Left forelimb (tissue), 1 donor: ENCODE measurements at regions not wholly inside any gene's neighbourhood (a gene's known extent, or its start where the extent isn't known, plus 50 kb on each side); places are given as distances from the start of the nearest gene placed in this dataset.

Source experiments
- DNase-seq: peaks from one replicate; pipeline ENCODE4 v3.0.0-alpha.2; 2018; ENCODE audit warnings: low spot score

DNA sequence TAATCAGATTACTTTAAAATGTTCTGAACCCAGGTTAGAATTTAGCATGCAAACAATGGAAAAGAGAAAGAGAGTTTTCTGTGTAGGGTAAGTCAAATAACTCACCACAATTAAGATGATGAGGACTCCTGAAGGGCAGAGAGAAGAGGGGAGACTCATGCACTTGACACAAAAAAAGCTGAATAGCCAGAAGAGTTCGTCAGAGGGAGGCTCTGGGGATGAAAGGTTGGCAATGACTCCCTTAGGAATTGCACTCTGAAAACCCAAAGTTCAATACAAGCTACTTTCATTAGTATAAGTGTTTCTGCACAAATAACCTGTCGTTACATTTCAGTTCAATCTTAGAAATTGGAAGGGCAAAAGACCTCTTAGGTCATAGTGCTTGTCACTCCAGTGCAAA, 434.4 kb upstream of the PCDH9 start:
- no peak for DNase-seq

DNA sequence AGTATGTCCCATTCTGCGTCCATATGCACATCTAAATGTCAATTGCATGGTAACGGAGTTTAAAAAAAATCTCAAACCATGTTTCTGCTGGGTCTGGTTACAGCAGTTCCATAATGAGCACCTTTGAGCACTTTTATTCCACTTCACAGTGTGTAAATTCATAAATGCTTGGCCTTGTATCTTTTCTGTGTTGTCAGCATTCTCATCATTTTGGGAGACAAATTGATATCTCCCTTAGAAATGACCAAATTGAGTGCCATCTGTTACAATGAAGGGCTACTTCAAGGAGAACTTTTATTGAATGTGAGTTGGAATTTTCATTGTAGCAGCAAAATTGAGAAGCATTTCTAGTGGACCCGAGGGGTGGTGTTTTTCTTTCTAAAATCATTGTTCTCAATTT, 432.9 kb upstream of the PCDH9 start:
- no peak for DNase-seq

DNA sequence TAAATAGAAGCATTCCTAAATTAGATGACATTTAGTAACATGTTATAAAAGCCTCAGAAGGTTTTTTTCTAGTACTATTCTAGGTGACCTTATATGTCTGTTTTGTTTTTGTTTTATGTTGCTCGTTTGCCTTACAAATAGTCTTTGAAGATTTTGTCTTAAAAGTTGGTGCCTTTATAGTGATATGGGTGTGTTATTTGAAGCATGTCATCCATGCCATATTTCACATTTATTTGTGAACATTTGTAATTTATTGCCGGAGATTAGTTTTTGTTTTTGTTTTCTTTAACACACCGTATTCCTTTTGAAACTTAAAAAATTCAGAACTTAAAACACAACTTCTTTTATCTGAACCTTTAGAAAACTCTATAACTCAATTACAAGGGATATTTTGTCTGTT, 422.8 kb upstream of the PCDH9 start:
- no peak for DNase-seq

DNA sequence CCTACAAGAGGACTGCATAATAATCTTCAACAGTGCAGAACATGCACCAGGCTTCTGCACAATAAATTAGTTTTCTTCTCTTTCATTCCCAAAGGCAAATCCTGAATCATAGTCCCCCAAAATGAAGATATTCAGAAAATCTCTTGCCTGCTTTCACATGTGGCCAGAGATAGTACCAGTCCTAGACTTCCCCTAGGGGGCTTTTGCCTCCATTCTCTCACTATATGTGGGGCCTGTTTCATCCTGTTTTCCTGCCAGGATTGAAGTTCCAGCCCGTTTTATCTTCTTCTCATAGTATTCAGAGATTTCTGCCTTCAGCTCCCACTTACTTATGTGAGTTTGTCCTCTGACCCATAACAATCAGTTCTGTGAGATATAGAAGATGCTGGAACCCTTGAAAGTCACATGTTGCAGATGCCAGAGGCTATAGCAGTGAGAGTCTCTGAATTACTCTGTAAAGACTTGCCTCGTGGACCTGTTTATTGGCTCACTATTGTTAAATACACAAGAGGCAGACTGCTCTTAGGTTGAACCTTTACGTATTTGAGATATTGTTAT, 421.9 kb upstream of the PCDH9 start:
- DNase-seq, result no peak

DNA sequence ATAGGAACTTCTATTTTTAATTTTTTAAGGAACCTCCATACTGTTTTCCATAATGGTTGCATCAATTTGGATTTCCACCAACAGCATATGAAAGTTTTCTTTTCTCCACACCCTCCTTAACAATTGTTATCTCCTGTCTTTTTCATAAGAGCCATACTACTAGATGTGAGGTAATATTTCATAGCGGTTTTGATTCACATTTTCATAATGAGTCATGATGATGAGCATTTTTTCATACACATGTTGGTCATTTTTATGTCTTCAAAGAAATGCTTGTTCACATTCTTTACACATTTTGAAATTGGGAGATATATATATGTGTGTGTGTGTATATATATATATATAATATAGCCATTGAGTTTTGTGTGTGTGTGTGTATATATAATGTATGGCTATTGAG, 420.3 kb upstream of the PCDH9 start:
- no peak for DNase-seq

DNA sequence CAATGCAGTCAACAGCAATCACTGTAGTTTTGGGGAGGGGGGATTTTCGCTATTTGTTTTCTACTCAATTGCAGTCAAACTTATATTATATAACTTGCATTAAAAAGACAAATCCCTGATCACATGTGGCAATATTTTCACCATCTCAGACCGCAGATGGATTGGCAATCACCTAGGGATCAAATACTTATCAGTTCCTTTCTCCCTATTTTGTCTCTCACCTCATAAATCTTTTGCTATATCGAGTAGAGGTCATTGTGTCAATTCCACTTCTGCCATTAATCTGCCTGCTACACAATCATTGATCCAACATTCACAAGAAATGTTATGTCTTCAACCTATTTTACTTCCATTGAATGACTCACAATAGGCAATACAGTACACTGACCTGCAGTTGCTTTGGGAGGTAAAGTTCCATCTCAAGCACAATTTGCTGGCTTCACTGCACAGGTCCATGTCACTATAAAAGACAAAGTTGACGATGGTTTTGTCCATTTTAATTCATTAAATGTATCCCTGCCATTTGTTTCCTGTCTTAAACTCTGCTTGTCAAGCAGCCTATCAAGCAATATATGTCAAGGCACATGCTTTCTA, 415.8 kb upstream of the PCDH9 start:
- DNase-seq, result no peak

DNA sequence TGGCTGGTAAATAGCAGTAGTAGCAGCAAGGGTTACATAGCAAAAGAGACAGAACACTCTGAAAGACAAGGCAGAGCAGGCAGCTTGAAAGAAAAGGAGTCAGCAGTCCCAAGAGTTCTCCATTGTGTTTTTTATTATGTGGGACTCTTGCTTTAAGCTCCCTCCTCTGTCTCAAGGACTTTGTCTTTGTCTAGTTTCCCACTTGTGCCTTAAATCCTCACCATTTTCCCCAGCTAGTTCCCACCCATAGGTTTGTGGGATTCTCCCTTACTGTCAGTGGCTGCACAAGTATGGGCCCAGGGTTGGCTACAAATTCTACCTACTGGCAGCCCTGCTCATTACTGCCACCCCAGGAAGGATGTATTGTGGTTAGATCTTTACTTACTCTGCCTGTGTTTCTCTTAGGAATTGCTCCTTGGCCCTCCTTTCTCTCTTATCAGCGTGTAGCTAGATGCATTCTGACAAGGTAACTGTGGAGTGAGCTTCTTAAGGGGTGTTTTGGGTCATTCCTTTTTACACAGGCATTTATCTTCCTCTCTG, 413.4 kb upstream of the PCDH9 start:
- no peak for DNase-seq

DNA sequence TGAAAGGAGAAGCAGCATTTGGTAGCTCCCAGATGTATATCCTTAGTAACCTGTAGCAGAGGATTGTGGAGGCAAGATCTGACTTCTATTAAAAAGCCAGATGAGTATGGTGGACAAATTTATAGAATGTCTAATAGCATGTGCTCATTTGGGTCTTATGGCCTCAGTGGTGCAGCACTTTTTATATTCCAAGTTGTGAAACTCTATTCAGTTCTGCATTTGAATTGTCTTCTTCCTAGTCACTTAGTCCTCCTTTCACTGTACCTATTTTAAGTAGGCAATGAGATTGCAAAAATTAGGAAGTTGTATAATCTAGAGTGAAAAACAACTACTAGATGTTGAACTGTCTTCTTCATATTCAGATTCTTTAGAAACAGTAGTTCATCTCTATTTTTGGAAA, 412.5 kb upstream of the PCDH9 start:
- DNase-seq, result no peak

DNA sequence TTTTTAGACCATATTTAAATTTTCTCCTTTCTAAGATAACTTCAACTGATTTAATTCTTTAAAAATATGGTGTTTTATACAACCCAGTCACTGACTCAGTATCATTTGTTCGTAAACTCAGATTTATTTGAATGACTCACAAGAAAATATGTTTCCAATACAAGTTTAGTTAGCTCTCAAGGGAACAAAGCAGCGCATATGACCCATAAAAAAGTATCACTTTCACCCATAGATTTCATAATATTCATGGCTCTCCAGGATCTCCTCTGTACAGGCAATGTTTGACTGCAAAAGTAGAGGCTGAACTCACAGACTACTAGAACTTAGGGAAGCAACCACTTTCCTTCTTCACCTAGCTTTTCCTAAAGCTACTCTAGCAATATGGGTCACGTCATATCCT, 405.6 kb upstream of the PCDH9 start:
- no peak for DNase-seq

DNA sequence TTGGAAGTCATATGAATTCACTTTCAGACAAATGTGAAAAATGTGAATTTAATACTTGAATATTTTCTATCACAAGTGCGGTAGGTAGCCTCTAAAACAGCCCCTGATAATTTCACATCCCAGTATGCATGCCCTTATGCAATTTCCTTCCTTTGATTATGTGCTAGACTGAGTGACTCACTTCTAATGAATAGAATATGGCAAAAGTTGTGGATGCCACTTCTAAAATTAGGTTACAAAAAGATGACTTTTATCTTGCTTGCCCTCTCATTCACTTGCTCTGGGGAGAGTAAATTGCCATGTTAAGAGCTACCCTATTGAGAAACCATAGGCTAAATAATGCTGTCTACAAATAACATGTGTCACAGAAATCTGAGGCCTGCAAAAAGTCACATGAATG, 402.5 kb upstream of the PCDH9 start:
- DNase-seq, result no peak

DNA sequence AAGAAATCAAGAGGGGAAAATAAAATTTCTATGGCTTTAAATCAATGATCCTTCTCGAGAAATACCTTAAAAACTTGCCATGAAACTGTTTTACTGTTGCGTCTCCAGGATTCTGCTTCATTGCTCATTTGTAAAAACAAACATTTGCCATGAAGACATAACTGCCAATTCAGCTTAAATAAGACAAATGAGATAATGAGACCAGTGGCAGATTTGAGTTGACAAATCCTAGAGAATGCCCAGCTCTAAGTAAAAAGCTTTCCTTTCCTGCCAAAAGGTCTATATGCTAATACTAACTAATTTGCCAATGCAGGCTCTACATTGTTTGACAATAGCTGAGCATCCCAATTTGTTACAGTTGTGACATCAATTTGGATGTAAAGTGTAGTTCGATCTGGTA, 400.5 kb upstream of the PCDH9 start:
- no peak for DNase-seq

DNA sequence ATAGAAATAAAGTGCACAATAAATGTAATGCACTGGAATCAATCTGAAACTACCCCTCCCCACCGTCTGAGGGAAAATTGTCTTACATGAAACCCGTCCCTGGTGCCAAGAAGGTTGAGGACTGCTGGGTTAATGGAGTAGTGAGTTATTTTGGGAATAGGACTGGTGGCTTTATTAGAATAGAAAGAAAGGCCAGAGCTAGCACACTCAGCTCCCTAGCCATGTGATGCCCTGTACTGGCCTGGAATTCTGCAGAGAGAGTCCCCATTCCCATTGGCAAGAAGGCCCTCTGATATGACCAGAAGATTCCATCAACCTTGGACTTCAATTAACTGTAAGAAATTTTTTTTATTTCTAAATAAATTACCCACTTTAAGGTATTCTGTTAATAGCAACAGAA, 393.5 kb upstream of the PCDH9 start:
- DNase-seq, result no peak

DNA sequence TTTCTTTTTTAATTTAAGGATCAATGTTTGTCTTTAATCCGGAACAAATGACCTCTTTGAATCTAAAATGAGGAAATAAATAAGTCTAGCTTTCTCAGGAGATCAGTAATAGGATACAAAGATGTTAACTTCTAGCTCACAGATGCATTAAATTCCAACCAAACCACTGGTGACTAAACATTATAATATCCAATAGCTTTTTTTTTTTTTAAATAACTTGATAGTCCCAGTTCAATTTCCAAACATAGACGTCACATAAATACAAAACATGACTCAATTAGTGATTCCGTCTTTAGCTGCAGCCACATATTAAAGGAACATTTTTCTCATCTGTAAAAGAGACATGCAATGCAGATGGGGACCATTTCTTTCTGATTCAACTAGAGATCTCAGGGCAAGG, 390.5 kb upstream of the PCDH9 start:
- no peak for DNase-seq

DNA sequence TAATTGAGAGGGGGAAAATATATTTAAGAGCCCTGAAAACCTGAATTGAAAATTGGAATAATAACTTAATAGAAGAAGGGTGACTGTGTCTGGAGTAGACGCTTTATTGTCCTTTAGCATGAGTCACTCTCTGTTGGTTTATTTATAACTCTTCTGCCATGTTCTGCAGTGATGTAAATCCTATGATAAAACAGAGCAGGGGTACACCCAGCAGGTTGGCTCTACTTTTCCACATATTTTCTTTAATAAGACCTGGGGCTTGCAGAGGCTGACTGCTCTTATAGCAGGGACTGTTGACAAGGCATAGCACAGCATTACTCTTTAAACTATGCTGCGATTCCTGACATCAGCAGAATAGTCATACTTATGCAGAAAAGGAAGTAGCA, 389.9 kb upstream of the PCDH9 start:
- DNase-seq, result no peak

DNA sequence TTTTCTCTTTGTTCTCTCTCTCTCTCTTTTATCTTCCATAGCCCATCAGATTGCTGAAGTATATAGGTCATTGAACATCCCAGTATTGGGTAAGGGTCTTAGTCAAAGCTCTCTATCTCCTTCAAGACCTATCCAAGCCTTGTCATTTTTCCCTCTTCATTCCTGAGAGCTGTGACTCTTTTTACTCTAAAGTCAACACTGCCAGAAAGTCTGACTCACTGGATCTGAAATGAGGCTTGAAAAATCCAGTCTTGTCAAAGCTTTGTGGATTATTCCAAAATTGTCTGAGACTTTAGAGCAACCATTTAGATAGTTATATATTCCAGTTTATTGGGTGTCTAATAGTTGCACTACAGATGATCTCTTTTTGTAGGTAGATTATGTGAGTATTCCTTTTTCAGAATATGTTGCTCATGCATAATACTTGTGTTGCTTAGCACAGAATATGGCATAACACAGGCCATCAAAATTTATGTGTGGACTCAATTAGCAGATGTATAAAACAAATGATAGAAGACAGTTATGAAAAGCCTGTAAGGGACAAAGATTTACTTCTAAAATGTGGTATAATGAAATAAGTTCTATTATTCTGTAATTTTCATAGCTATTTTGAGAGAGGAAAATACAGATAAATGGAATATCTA, 389.3 kb upstream of the PCDH9 start:
- DNase-seq, result no peak

DNA sequence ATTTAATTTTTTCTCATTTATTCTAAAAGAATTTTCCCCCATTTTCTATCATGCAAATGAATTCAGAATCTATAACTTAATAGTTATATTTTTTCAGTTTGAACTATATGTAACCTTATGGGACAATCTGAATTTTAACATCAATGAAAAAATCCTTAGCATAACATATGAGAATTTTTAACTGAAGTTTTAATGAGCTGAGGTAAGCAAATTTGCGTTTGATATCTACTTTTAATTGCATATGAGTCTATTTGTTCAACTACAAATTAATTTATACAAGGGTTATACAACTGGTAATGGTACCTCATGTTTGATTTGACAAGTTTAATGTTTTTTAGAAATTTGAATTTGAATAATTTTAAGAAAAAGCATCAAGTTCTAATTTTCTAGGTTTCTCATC, 384.4 kb upstream of the PCDH9 start:
- no peak for DNase-seq

DNA sequence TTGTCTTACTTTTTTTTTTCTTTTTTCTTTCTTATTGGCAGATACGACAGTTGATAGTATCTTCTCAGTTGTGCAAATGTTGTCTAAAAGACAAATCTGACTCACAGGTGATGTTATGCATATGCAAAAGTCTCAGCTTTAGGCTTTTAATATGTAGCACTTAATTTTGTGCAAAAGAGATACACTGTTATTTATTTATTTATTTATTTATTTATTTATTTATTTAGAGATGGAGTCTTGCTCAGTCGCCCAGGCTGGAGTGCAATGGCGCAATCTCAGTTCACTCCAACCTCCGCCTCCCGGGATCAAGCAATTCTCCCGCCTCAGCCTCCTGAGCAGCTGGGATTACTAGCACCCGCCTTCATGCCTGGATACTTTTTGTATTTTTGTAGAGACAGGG, 383.9 kb upstream of the PCDH9 start:
- no peak for DNase-seq

DNA sequence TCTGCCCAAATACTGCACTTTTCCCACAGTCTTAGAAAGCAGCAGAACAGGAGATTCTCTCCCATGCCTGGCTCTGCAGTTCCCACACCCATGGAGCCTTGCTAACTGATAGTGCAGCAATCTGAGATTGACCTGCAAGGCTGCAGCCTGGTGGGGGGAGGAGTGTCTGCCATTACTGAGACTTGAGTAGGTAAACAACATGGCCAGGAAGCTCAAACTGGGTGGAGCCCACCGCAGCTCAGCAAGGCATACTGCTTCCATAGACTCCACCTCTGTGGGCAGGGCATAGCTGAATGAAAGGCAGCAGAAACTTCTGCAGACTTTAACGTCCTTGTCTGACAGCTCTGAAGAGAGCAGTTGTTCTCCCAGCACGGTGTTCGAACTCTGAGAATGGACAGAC, 358.5 kb upstream of the PCDH9 start:
- no peak for DNase-seq

DNA sequence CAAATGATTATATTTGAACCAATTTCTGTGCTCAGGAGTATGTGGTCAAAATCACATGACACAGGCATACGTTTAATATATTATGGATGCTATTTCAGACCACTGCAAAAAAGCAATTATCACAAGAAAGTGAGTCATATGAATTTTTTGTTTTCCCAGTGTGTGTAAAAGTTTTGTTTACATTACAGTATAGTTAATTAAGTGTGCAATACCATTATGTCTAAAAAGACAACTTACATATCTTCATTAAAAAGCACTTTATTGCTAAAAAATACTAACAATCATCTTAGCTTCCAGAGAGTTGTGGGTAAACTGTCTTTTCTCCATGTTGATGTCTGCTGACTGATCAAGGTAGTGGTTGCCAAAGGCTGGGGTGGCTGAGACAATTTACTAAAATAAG, 347.2 kb upstream of the PCDH9 start:
- DNase-seq, result no peak

DNA sequence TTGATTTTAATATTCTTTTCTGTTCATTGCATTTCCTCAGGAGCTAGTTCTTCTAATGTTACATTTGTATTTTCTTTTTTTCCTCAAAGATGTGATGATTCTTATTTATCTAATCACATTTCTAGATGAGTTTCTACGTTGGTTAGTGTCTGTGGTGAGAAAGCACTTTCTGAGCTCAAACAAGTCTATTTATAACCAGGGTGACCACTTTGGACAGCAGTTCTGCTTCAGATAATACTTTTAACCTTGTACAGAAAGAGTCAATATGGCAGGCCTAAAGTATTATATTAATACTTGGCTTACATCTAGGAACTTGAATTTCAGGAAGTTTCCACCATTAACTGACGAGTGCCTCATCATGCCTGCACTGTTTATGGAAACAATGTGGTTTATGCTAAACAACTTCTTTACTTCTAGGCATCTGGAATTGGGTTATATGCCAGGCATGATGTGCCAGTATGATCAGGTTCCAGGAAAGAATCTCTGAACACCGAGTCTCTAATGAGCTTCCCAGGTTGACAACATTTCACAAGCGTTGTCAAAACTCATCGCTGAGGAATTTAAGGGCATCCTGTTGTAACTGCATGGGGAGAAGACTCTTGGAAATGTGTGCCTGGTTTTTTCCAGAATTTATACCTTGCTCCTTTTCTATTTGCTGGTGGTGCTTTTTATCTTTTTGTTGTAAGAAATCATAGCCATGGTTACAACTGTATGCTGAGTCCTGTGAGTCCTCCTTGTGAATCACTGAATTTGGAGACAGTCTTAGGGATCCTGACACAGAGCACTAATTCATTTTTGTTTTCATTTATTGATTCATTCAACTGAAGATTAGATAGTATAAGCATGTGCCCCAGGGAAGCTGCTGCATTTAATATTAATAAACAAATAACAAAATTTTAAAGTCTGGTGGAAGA, 344.4 kb upstream of the PCDH9 start:
- no peak for DNase-seq

DNA sequence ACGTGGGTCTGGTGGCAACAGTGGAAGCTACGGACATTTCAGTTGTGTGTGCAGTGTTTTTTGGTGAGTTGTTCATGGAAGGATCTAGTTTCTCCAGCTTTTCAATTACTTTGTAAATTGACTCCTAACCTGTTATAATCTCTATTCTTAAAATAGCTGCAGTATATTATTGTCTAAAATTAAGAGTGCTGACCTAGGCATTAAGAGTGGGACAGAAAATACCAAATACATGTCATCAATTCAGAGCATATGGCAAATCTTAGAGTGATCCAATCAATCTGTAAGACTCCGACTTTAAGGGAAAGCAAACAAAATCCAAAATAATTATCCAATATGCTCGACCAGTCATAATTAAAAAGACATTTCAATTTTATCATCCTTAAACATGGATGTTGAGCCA, 338.1 kb upstream of the PCDH9 start:
- DNase-seq, result no peak

DNA sequence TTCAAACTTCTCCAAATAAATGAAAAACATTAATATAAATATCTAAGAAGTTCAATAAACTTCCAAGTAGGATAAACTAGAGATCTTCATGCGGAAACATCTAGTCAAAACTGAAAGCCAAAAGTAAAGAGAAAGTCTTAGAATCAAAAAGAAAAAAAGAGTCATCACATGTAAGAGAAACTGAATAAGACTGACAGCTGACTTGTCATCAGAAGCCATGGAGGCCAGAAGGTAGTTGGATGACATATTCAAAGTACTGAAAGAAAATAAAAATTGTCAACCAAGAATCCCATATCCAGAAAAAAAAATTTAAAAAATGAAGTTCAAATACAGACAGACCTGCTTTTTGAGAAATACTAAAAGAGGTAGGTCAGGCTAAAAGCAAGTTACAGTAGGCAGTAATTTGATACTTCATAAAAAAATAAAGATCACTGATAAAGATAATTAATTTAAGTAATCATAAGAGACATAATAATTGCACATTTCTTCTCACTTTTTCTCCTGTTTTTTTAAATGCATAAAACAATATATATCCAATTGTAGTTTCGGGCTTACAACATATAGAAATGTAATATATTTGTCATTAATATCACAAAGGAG, 327.6 kb upstream of the PCDH9 start:
- DNase-seq, result no peak
